ENCODE measurements at regions not wholly inside any gene's neighbourhood (a gene's known extent, or its start where the extent isn't known, plus 50 kb on each side); places are given as distances from the start of the nearest gene placed in this dataset.
A peak's percentile ranks its signal among the peaks of the same experiment; 100 is the strongest.

GRCh38 chr10:24007359-24007758, 201.6 kb upstream of the KIAA1217 start:
- DNase-seq: no peak
- Histone ChIP-seq H3K27ac (peak overlapping the region in 2 of 10 donors; percentile 5 to 79), H3K4me3 (no peak overlapping the region), H3K9me3 (no peaks in the 10 kb centered on the region), H3K36me3 (no peaks in the 10 kb centered on the region), H3K27me3 (no peaks in the 10 kb centered on the region), H3K4me1 (peaks cover 0 to 23% (median 12%) of the 10 kb centered on the region in 9 donors)
- intact Hi-C loops (cut with DNase I): no loop called here
- WGBS, 2 donors: 61 to 64% methylated on average over 3 of the region's 3 CpGs
- ATAC-seq: peak in 1 of 8 donors; percentile 66
- TF ChIP-seq, protein P1, sequence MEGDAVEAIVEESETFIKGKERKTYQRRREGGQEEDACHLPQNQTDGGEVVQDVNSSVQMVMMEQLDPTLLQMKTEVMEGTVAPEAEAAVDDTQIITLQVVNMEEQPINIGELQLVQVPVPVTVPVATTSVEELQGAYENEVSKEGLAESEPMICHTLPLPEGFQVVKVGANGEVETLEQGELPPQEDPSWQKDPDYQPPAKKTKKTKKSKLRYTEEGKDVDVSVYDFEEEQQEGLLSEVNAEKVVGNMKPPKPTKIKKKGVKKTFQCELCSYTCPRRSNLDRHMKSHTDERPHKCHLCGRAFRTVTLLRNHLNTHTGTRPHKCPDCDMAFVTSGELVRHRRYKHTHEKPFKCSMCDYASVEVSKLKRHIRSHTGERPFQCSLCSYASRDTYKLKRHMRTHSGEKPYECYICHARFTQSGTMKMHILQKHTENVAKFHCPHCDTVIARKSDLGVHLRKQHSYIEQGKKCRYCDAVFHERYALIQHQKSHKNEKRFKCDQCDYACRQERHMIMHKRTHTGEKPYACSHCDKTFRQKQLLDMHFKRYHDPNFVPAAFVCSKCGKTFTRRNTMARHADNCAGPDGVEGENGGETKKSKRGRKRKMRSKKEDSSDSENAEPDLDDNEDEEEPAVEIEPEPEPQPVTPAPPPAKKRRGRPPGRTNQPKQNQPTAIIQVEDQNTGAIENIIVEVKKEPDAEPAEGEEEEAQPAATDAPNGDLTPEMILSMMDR (IDR thresholded peaks at IDR 0.05): no peak

- Histone ChIP-seq H3K27ac (peak overlapping the region in 7 of 10 donors; percentile 9 to 79 (median 48)), H3K27me3 (no peaks in the 10 kb centered on the region), H3K36me3 (no peaks in the 10 kb centered on the region), H3K4me3 (peak overlapping the region in 3 of 10 donors; percentile 1 to 12 (median 3)), H3K9me3 (no peaks in the 10 kb centered on the region), H3K4me1 (peaks cover 0 to 23% (median 12%) of the 10 kb centered on the region in 9 donors)
- intact Hi-C loops (cut with DNase I): no loop called here
- TF ChIP-seq, protein P1 (IDR thresholded peaks at IDR 0.05): no peak
- 35 to 43% methylated on average over 13 of the region's 13 CpGs for WGBS, 2 donors
- DNase-seq: peak in 1 of 2 donors; percentile 5
- ATAC-seq: peak; percentile 38 to 94 (median 84)
These were observed 200.5 kb upstream of the KIAA1217 start for GRCh38 chr10:24008164-24009091.

GRCh38 chr10:24009115-24009514, 199.8 kb upstream of the KIAA1217 start:
- peak overlapping the region in 5 of 10 donors; percentile 14 to 79 (median 53) for H3K27ac ChIP-seq
- no peaks in the 10 kb centered on the region for H3K9me3 ChIP-seq
- ATAC-seq (no peak), DNase-seq (no peak)
- WGBS, 2 donors: 31 to 37% methylated on average over 2 of the region's 2 CpGs
- no peaks in the 10 kb centered on the region for H3K36me3 ChIP-seq
- intact Hi-C loops (cut with DNase I): no loop called here
- no peaks in the 10 kb centered on the region for H3K27me3 ChIP-seq
- peaks cover 0 to 23% (median 12%) of the 10 kb centered on the region in 9 donors for H3K4me1 ChIP-seq
- no peak overlapping the region for H3K4me3 ChIP-seq
- TF ChIP-seq, protein P1 (IDR thresholded peaks at IDR 0.05): no peak

GRCh38 chr10:24009736-24010135, 199.2 kb upstream of the KIAA1217 start:
- no peaks in the 10 kb centered on the region for H3K27me3 ChIP-seq
- H3K4me1 ChIP-seq: peaks cover 0 to 23% (median 12%) of the 10 kb centered on the region in 9 donors
- peak overlapping the region in 3 of 10 donors; percentile 14 to 79 (median 62) for H3K27ac ChIP-seq
- intact Hi-C loops (cut with DNase I): no loop called here
- no peaks in the 10 kb centered on the region for H3K36me3 ChIP-seq
- DNase-seq: no peak
- H3K4me3 ChIP-seq: no peak overlapping the region
- TF ChIP-seq, protein P1 (IDR thresholded peaks at IDR 0.05): no peak
- ATAC-seq: no peak
- H3K9me3 ChIP-seq: no peaks in the 10 kb centered on the region
- 91 to 97% methylated on average over 1 of the region's 1 CpG for WGBS, 2 donors

Measured in heart right ventricle (tissue), 16 donors.